ENCODE measurements at regions not wholly inside any gene's neighbourhood (a gene's known extent, or its start where the extent isn't known, plus 50 kb on each side); places are given as distances from the start of the nearest gene placed in this dataset.

GRCh38 chr1:206419250-206419649, 51.0 kb upstream of the IKBKE start:
- H2AFZ ChIP-seq (ENCODE audit: low read length), result no peak overlapping the region
- no peak overlapping the region for H3K4me2 ChIP-seq (ENCODE audit: low read depth, low read length)
- in situ Hi-C loops (cut with HindIII; ENCODE audit: extremely low pct_ligation_motif_present, low pct_unique_long_range_greater_than_20kb), result no loop called here
- no peaks in the 10 kb centered on the region for H3K79me2 ChIP-seq (ENCODE audit: insufficient read depth, low read length)
- H3K4me1 ChIP-seq (ENCODE audit: insufficient read depth, low read length), result no peaks in the 10 kb centered on the region
- ATAC-seq, result no peak
- BruUV-seq (replicated peaks), result no TSS peak
- no peaks in the 10 kb centered on the region for H3K9me3 ChIP-seq (ENCODE audit: low read length)
- TF ChIP-seq ZMYM3 (CRISPR knock-in tag; IDR thresholded peaks at IDR 0.05) (no peak), GZF1 (CRISPR knock-in tag; IDR thresholded peaks at IDR 0.05) (no peak), NPAS2 (CRISPR knock-in tag; IDR thresholded peaks at IDR 0.05; ENCODE audit: borderline replicate concordance) (no peak), ZZZ3 (CRISPR knock-in tag; IDR thresholded peaks at IDR 0.05; ENCODE audit: borderline replicate concordance) (no peak), HNRNPUL1 (IDR thresholded peaks at IDR 0.05; ENCODE audit: low read depth, low read length) (no peak), ZNF703 (CRISPR knock-in tag; IDR thresholded peaks at IDR 0.05; ENCODE audit: borderline replicate concordance) (no peak), ZNF33B (CRISPR knock-in tag; IDR thresholded peaks at IDR 0.05) (no peak), ZNF616 (CRISPR knock-in tag; IDR thresholded peaks at IDR 0.05; ENCODE audit: low read depth) (no peak), EHMT2 (IDR thresholded peaks at IDR 0.05; ENCODE audit: borderline replicate concordance, low read depth, low read length) (no peak), KLF15 (CRISPR knock-in tag; IDR thresholded peaks at IDR 0.05; ENCODE audit: borderline replicate concordance) (no peak), CREB3 (CRISPR knock-in tag; IDR thresholded peaks at IDR 0.05) (no peak), ZBTB49 (CRISPR knock-in tag; IDR thresholded peaks at IDR 0.05; ENCODE audit: borderline replicate concordance) (no peak)
- H3K36me3 ChIP-seq (replicated peaks in 1 of 2; ENCODE audit: control insufficient read depth in 1 of 2, insufficient read depth in 2 of 2, low read length in 2 of 2), result peaks cover 18 to 61% of the 10 kb centered on the region in 2 experiments
- H4K20me1 ChIP-seq (ENCODE audit: insufficient read depth, low read length), result no peaks in the 10 kb centered on the region; the same call in 1 of the 2 replicates
- no peaks in the 10 kb centered on the region for H3K27me3 ChIP-seq (ENCODE audit: control insufficient read depth in 1 of 2, insufficient read depth in 2 of 2, low read length in 2 of 2)
- no peak overlapping the region for H3K27ac ChIP-seq (ENCODE audit: extremely low read length, insufficient read depth, low read length)
- CTCF ChIA-PET (ENCODE audit: low intra/inter-chr PET ratio, low total read pairs), result no interaction called here
- H3K9ac ChIP-seq (ENCODE audit: insufficient read depth, low read depth, low read length), result no peak overlapping the region
- no peak for FAIRE-seq
- POLR2A ChIA-PET, result no interaction called here
- WGBS (ENCODE audit: low lambda C conversion rate), result 93% methylated on average over 2 of the region's 2 CpGs
- intact Hi-C loops (cut with micrococcal nuclease; ENCODE audit: unreplicated experiment), result no loop called here
- no peak for DNase-seq (ENCODE audit: low spot score)
- H3K4me3 ChIP-seq (replicated peaks in 1 of 3; ENCODE audit: insufficient read depth in 1 of 3, low read depth in 2 of 3, low read length in 3 of 3), result no peak overlapping the region

Measured in HepG2 (cell line).